Common myeloid progenitor, CD34-positive (primary cell): ENCODE measurements at regions not wholly inside any gene's neighbourhood (a gene's known extent, or its start where the extent isn't known, plus 50 kb on each side); places are given as distances from the start of the nearest gene placed in this dataset.
"Not testable (repeated sequence)": the region's sequence is repeated elsewhere in the genome, so short reads cannot be mapped to it uniquely, and the experiment has no call there.

Experiments
- CTCF ChIA-PET: fragments of 350-600 bp; sonication (Branson Sonifier 250); formaldehyde crosslinking; loops from one replicate; lab custom pipeline; 2021; ENCODE audit warnings: antibody characterized with exemption; lab: Charles Lee
- POLR2A ChIA-PET: fragments of 350-600 bp; sonication (Branson Sonifier 250); formaldehyde crosslinking; loops from one replicate; lab custom pipeline; 2021; ENCODE audit warnings: antibody characterized with exemption; lab: Charles Lee
- DNase-seq, 3 donors: peaks; one replicate each; pipeline versions ENCODE4 v3.0.0 to v3.0.0-alpha.2; 2013
- H3K27ac ChIP-seq, 2 experiments: 1 replicate in 1 of 2; 2 replicates in 1 of 2; pipeline ENCODE4 v1.7.0; 2013; ENCODE audit warnings: inconsistent platforms in 2 of 2, low read length in 2 of 2, mild to moderate bottlenecking in 2 of 2, low read depth in 1 of 2, moderate library complexity in 1 of 2; ENCODE audit not compliant: severe bottlenecking in 2 of 2, insufficient read depth in 1 of 2, poor library complexity in 1 of 2
- H3K27me3 ChIP-seq, 5 experiments: replicated peaks in 2 of 5; 1 replicate in 3 of 5; 2 replicates in 2 of 5; pipeline versions ENCODE4 v1.6.1 to v1.7.0; 2013; ENCODE audit warnings: low read length in 4 of 5, mild to moderate bottlenecking in 2 of 5, moderate library complexity in 2 of 5, inconsistent platforms in 1 of 5; ENCODE audit not compliant: insufficient read depth in 5 of 5, control insufficient read depth in 4 of 5
- H3K36me3 ChIP-seq, 4 experiments: 1 replicate in 2 of 4; 2 replicates in 2 of 4; pipeline versions ENCODE4 v1.6.1 to v1.7.0; 2013; ENCODE audit warnings: low read length in 3 of 4, control low read depth in 1 of 4, mild to moderate bottlenecking in 1 of 4; ENCODE audit not compliant: control insufficient read depth in 4 of 4, insufficient read depth in 4 of 4
- H3K4me1 ChIP-seq, 4 experiments: 1 replicate in 3 of 4; 2 replicates in 1 of 4; pipeline versions ENCODE4 v1.6.1 to v1.7.1; 2013; ENCODE audit warnings: low read length in 3 of 4, mild to moderate bottlenecking in 3 of 4, control low read depth in 1 of 4, inconsistent platforms in 1 of 4, moderate library complexity in 1 of 4; ENCODE audit not compliant: control insufficient read depth in 4 of 4, insufficient read depth in 4 of 4; ENCODE audit errors: control extremely low read depth in 1 of 4
- H3K4me3 ChIP-seq, 7 experiments: 1 replicate in 4 of 7; 2 replicates in 3 of 7; pipeline versions ENCODE4 v1.5.1 to v1.7.0; 2013; ENCODE audit warnings: mild to moderate bottlenecking in 7 of 7, low read length in 6 of 7, moderate library complexity in 6 of 7, inconsistent platforms in 2 of 7, low read depth in 2 of 7, control low read depth in 1 of 7; ENCODE audit not compliant: insufficient read depth in 4 of 7, control insufficient read depth in 1 of 7; ENCODE audit errors: extremely low read depth in 1 of 7
- H3K9me3 ChIP-seq, 5 experiments: 1 replicate in 4 of 5; 2 replicates in 1 of 5; pipeline versions ENCODE4 v1.6.1 to v1.7.1; 2013; ENCODE audit warnings: low read length in 4 of 5, mild to moderate bottlenecking in 2 of 5, inconsistent platforms in 1 of 5, low read depth in 1 of 5, moderate library complexity in 1 of 5; ENCODE audit not compliant: control insufficient read depth in 4 of 5, insufficient read depth in 2 of 5; ENCODE audit errors: control extremely low read depth in 1 of 5
- WGBS: methylation state at CpG from one replicate; pipeline ENCODE4 v1.1.5; 2013; ENCODE audit not compliant: insufficient coverage; 5-methylcytosine and 5-hydroxymethylcytosine counted together

GRCh38 chr12:25889185-25889584 is 69.3 kb upstream of the RASSF8 start:
- WGBS = 96% methylated on average over 4 of the region's 6 CpGs
- POLR2A ChIA-PET = no interaction called here
- Histone ChIP-seq H3K9me3 (peaks cover 0 to 2% (median 0%) of the 10 kb centered on the region in 5 experiments), H3K4me1 (no peaks in the 10 kb centered on the region), H3K27ac (no peak overlapping the region), H3K27me3 (no peaks in the 10 kb centered on the region), H3K4me3 (no peak overlapping the region), H3K36me3 (no peaks in the 10 kb centered on the region)
- CTCF ChIA-PET = interaction anchor here (1.8 kb wide), 1 partner anchor 11 kb away, joined by 3 read pairs; no protein-coding TSS in a partner anchor
- no peak for DNase-seq

GRCh38 chr12:25891095-25891494 is 67.4 kb upstream of the RASSF8 start:
- not testable (repeated sequence) for H3K27ac ChIP-seq
- 90% methylated on average over 2 of the region's 6 CpGs for WGBS

DNA sequence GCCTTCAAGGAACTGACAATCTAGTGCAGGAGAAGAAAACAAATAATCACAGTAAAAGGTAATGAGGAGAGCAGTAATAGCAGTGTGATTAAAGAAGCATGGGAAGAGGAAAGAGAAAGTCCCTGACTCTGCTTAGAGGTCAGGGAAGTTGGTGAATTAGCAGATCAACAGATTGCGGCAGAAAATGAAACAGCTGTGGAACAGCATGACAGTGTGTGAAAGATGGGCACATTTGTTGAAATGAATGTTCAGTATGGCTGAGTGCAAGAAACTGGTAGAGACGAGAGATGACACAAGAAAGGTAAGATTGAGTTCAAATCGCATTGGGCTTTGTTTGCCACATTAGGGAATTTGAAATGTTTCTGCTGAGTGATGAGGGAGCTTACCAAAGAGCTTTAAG is 63.7 kb upstream of the RASSF8 start:
- no peaks in the 10 kb centered on the region for H3K4me1 ChIP-seq
- H3K4me3 ChIP-seq = no peak overlapping the region
- ChIA-PET CTCF (no interaction called here), POLR2A (no interaction called here)
- no peaks in the 10 kb centered on the region for H3K36me3 ChIP-seq
- peak in 1 of 3 donors; percentile 6 for DNase-seq
- no peaks in the 10 kb centered on the region for H3K27me3 ChIP-seq
- no peak overlapping the region for H3K27ac ChIP-seq
- WGBS = 77% methylated on average over 3 of the region's 3 CpGs
- peaks cover 0 to 9% (median 2%) of the 10 kb centered on the region in 5 experiments for H3K9me3 ChIP-seq

More at GRCh38 chr12:25891095-25891494, 67.4 kb upstream of the RASSF8 start:
- CTCF ChIA-PET = interaction anchor here (0.9 kb wide), 1 partner anchor 11 kb away, joined by 3 read pairs; no protein-coding TSS in a partner anchor
- H3K36me3 ChIP-seq, H3K27me3 ChIP-seq, H3K4me3 ChIP-seq, H3K9me3 ChIP-seq, H3K4me1 ChIP-seq, POLR2A ChIA-PET, DNase-seq: not testable (repeated sequence)

GRCh38 chr12:25896981-25897380 is 61.5 kb upstream of the RASSF8 start:
- POLR2A ChIA-PET = no interaction called here

GRCh38 chr12:25903603-25904245 is 54.8 kb upstream of the RASSF8 start:
- ChIA-PET CTCF (no interaction called here), POLR2A (no interaction called here)
- H3K27ac ChIP-seq = no peak overlapping the region
- DNase-seq = no peak
- H3K27me3 ChIP-seq = no peaks in the 10 kb centered on the region
- no peak overlapping the region for H3K4me3 ChIP-seq
- no peaks in the 10 kb centered on the region for H3K9me3 ChIP-seq
- no peaks in the 10 kb centered on the region for H3K36me3 ChIP-seq
- no CpG with 5 or more reads among the region's 2 CpGs for WGBS
- H3K4me1 ChIP-seq = no peaks in the 10 kb centered on the region

More at GRCh38 chr12:25896981-25897380, 61.5 kb upstream of the RASSF8 start:
- Histone ChIP-seq H3K27me3 (no peaks in the 10 kb centered on the region), H3K4me3 (no peak overlapping the region), H3K36me3 (no peaks in the 10 kb centered on the region), H3K9me3 (peaks cover 0 to 9% (median 2%) of the 10 kb centered on the region in 5 experiments), H3K4me1 (no peaks in the 10 kb centered on the region), H3K27ac (no peak overlapping the region)
- 23% methylated on average over 2 of the region's 2 CpGs for WGBS
- CTCF ChIA-PET = no interaction called here
- DNase-seq = peak in 2 of 3 donors; percentile 5 to 15

GRCh38 chr12:25904442-25904841 is 54.0 kb upstream of the RASSF8 start:
- 83% methylated on average over 1 of the region's 1 CpG for WGBS
- Histone ChIP-seq H3K9me3 (no peaks in the 10 kb centered on the region), H3K4me3 (no peak overlapping the region), H3K4me1 (no peaks in the 10 kb centered on the region), H3K36me3 (no peaks in the 10 kb centered on the region), H3K27ac (no peak overlapping the region), H3K27me3 (no peaks in the 10 kb centered on the region)
- CTCF ChIA-PET = no interaction called here
- POLR2A ChIA-PET = no interaction called here
- no peak for DNase-seq

GRCh38 chr12:25906651-25907340 is 51.7 kb upstream of the RASSF8 start:
- POLR2A ChIA-PET = no interaction called here
- no peak overlapping the region for H3K4me3 ChIP-seq
- no peak overlapping the region for H3K27ac ChIP-seq
- H3K9me3 ChIP-seq = no peaks in the 10 kb centered on the region
- no CpG with 5 or more reads among the region's 2 CpGs for WGBS
- no peaks in the 10 kb centered on the region for H3K36me3 ChIP-seq
- CTCF ChIA-PET = no interaction called here
- DNase-seq = no peak
- no peaks in the 10 kb centered on the region for H3K27me3 ChIP-seq
- no peaks in the 10 kb centered on the region for H3K4me1 ChIP-seq
